ENCODE measurements at regions not wholly inside any gene's neighbourhood (a gene's known extent, or its start where the extent isn't known, plus 50 kb on each side); places are given as distances from the start of the nearest gene placed in this dataset.
"Not testable (repeated sequence)": the region's sequence is repeated elsewhere in the genome, so short reads cannot be mapped to it uniquely, and the experiment has no call there.

DNA sequence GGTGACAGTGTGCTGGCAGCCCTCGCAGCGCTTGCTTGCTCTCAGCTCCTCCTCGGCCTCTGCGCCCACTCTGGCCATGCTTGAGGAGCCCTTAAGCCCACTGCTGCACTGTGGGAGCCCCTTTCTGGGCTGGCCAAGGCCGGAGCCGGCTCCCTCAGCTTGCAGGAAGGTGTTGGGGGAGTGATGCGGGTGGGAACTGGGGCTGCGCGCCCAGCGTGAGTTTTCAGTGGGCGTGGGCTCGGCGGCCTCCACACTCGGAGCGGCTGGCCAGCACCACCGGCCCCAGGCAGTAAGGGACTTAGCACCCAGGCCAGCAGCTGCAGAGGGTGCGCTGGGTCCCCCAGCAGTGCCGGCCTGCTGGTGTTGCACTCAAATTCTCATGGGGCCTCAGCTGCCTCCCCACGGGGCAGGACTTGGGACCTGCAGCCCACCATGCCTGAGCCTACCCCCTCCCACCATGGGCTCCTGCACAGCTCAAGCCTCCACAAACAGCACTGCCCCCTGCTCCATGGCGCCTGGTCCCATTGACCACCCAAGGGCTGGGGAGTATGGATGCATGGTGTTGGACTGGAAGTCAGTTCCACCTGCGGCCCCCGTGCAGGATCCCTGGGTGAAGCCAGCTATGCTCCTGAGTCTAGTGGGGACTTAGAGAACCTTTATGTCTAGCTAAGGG is 223.1 kb upstream of the PTPRD start:
- DNase-seq (ENCODE audit: low read depth), result no peak

- no peak for DNase-seq (ENCODE audit: low read depth)
Measured at GRCh38 chr9:10843151-10843550, 230.3 kb upstream of the PTPRD start.

- no peak for DNase-seq (ENCODE audit: low read depth)
Measured at GRCh38 chr9:10855847-10856246, 243.0 kb upstream of the PTPRD start.

DNA sequence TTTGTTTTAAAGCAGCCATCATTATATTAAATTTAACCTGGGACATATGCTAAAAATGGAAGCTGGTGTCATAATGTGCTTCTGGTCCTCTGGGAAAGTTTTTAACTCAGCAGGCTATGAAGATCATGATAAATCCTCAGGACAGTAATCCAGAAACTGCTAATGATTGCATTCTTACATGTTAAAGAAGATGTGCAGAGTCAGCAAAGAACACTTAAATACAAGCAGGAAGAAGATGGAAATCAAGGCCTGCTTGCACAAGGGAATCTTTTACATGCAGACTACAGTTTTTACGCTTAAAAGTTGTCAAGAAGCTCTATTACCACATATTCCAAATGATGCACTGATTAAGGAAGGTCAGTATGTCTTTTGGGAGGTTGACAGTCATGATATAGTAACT is 246.0 kb upstream of the PTPRD start:
- no peak for DNase-seq (ENCODE audit: low read depth)

GRCh38 chr9:10863476-10863875 is 250.7 kb upstream of the PTPRD start:
- DNase-seq (ENCODE audit: low read depth), result no peak

DNA sequence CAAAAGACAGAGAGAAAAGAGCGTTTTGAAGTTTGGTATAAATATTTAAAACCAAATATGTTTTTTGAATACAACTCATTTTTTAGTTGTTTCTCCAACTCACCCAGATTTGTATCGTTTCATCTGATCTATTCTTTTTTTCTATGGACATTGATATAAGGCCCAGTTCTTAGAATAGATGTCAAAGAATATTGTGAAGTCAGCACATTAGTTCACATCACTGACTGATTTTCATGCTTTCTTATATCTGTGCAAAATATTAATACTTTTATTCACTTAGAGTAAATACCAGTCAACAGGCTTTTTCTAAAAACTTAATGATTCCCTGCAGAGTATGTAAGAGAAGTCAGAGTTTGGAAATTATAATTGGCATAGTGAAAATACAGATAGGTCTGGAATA is 254.4 kb upstream of the PTPRD start:
- DNase-seq (ENCODE audit: low read depth), result no peak

DNA sequence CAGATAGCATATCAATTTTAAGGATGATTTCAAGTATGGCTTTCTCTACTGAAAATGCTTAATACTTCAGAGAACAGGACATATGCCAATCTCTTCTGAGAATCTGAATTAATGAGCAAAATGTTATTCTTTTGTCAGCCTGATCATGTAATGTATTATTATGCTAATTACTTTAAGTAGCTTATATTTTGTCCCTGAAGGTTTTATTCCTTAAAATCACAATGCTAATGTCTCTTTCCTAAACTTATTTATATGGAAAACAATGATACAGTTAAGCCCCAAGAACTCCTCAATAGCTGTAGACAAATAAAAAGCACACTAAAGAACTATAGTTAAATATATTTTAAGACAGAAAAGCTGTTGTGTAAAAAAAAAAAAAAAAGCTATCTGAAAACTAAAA is 256.9 kb upstream of the PTPRD start:
- DNase-seq (ENCODE audit: low read depth), result no peak

- no peak for DNase-seq (ENCODE audit: low read depth)
Measured at GRCh38 chr9:10873999-10874398, 261.2 kb upstream of the PTPRD start.

- DNase-seq (ENCODE audit: low read depth), result no peak
Measured at GRCh38 chr9:10875752-10876151, 262.9 kb upstream of the PTPRD start.

DNA sequence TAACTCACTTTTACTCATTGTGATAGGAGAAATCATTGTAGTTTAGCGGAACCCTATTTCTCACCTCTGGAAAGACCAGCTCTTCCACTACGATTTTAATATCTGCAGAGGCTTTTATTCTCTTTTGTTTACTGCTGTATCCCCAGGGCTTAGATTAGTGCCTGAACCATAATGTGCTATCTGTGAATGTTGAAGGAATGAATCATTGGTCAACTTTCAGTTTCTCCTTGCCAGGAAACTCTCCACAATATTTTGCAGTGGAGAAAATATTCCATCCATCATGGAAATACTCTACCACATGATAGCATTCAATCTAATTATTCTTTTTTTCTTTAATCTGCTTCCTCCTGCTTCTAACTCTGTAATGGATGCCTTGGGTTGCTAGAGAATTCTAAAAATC is 263.5 kb upstream of the PTPRD start:
- no peak for DNase-seq (ENCODE audit: low read depth)

DNA sequence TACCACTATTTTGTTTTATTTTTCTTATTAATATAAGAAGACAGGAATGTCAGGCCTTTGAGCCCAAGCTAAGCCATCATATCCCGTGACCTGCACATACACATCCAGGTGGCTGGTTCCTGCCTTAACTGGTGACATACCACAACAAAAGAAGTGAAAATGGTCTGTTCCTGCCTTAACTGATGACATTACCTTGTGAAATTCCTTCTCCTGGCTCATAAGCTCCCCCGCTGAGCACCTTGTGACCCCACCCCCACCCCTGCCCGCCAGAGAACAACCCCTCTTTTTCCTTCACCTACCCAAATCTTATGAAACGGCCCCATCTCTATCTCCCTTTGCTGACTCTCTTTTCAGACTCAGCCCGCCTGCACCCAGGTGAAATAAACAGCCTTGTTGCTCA is 277.5 kb upstream of the PTPRD start:
- not testable (repeated sequence) for DNase-seq (ENCODE audit: low read depth)

DNA sequence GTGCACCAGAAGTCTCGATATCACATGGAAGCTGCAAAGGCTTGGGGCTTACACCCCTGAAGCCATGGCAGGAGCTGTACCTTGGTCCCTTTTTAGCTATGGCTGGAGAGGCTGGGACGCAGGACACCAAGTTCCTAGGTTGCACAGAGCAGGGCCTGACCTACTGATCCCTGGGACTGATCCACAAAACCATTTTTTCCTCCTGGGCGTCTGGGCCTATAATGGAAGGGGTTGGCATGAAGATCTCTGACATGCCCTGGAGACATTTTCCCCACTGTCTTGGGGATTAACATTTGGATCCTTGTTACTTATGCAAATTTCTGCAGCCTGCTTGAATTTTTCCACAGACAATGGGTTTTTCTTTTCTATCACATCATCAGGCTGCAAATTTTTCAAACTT is 286.7 kb upstream of the PTPRD start:
- DNase-seq (ENCODE audit: low read depth), result no peak

DNA sequence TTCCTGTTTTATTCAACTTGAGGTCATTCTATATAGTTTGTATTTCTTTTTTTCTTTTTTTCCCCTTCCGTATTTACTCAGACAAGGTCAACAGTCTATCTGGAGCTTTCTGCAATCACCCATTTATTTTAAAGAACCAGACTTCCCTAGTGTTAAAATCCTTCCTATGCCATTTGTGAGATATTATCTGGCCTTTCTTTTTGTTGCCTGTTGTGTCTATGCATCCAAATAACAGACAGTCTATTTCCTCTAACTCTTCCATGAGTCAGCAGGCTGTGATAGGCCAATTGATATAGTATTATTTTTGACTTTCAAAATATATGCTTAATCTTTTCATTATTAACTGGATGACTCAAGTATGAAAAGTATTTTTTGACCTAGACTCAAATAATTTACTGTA is 291.2 kb upstream of the PTPRD start:
- DNase-seq (ENCODE audit: low read depth), result no peak

GRCh38 chr9:10910779-10911178 is 298.0 kb upstream of the PTPRD start:
- no peak for DNase-seq (ENCODE audit: low read depth)

GRCh38 chr9:10911373-10911772 is 298.6 kb upstream of the PTPRD start:
- DNase-seq (ENCODE audit: low read depth), result no peak

DNA sequence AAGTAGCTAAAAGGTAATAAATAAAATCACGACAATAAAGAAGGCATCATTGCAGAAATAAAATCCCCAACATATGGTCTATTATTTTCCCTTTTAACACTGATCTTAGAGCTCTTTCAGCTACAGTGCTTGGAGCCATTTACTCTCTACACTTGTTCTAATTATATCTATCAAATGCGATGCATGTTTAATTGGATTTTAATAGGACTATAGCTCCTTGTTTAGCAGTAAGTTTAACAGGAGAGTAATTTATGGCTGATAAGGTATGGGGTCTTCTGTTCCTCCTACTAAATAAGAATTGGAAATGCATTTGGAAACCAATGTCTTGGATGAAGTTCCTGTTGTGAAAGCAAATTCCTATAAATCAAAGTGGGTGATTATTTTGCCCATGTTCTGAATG is 304.2 kb upstream of the PTPRD start:
- no peak for DNase-seq (ENCODE audit: low read depth)

DNA sequence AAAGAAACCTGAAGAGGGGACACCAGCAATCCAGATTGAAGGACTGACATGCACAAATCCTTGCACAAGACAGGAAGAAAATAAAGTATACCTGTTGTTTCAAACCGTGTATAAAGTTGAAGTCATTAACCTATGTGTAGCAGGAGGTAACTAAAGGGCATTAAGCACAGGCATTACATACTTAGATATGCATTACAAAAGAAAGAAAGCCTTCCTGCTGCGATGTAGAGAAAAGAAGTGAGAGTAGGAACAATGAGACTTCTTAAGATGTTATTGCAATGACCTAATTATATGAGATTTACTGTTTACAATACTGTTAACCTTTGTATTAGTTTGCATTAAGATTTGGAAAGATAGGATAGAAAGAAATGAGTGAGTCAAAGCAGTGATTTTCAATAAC is 308.9 kb upstream of the PTPRD start:
- no peak for DNase-seq (ENCODE audit: low read depth)

GRCh38 chr9:10925896-10926295 is 313.1 kb upstream of the PTPRD start:
- no peak for DNase-seq (ENCODE audit: low read depth)

GRCh38 chr9:10928372-10928771 is 315.6 kb upstream of the PTPRD start:
- no peak for DNase-seq (ENCODE audit: low read depth)

GRCh38 chr9:10930081-10930480 is 317.3 kb upstream of the PTPRD start:
- no peak for DNase-seq (ENCODE audit: low read depth)

DNA sequence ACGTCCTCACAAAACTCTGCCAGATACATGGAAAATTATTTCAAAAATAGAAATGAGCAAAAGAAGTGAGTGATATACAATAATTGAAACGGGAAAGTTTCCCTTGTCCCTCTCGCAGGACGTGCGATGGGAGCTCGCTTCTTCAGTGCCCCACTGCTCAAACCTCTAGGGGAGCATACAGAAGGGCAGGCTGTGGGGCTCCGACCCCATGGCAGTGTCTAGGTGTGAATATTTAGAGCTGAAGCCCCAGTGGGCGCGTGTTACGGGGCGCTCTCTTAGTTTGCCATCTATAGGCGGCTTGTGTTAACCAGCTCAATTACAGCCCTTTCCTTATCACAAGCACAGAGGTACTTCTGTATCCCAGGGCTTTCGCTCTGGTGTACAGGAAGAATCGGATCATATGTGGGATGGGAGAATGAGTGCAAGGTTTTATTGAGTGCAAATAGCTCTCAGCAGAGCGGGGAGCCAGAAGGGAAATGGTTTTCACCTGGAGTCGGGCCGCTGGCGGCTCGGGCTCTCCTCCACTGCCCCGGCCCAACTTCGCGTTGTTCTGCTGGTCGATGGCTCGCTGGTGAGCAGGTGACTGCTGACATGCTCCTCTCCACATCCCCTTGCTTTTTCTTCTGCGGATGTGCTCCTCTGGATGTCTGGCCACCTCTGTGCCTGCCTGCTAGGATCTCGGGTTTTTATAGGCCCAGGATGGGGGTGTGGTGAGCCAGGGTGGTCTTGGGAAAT is 334.0 kb upstream of the PTPRD start:
- DNase-seq (ENCODE audit: low read depth), result no peak

GRCh38 chr9:10957878-10958277 is 345.1 kb upstream of the PTPRD start:
- DNase-seq (ENCODE audit: low read depth), result no peak

- DNase-seq (ENCODE audit: low read depth), result no peak
Measured at GRCh38 chr9:10961883-10962282, 349.1 kb upstream of the PTPRD start.

- DNase-seq (ENCODE audit: low read depth), result no peak
Measured at GRCh38 chr9:10983251-10983650, 370.4 kb upstream of the PTPRD start.

Data from HS-27A (cell line).